NCI-H2171 (cell line): ENCODE measurements at regions not wholly inside any gene's neighbourhood (a gene's known extent, or its start where the extent isn't known, plus 50 kb on each side); places are given as distances from the start of the nearest gene placed in this dataset.

ENCODE experiments used
- DNase-seq: peaks from one replicate; lab custom pipeline; 2025; lab: John Stamatoyannopoulos, UW

- no peak for DNase-seq
These were observed 764.2 kb upstream of the ZNF608 start for GRCh38 chr5:125510651-125511050.

- DNase-seq: no peak
These were observed 771.6 kb upstream of the ZNF608 start for GRCh38 chr5:125517973-125518550.

- DNase-seq: no peak
These were observed 774.9 kb upstream of the ZNF608 start for GRCh38 chr5:125521289-125521688.

- no peak for DNase-seq
These were observed 778.9 kb upstream of the ZNF608 start for GRCh38 chr5:125525356-125525755.

- DNase-seq: no peak
These were observed 780.5 kb upstream of the ZNF608 start for GRCh38 chr5:125526966-125527365.

GRCh38 chr5:125528881-125529280 lies 782.4 kb upstream of the ZNF608 start:
- no peak for DNase-seq

GRCh38 chr5:125530833-125531615 lies 784.6 kb upstream of the ZNF608 start:
- no peak for DNase-seq

GRCh38 chr5:125536095-125536494 lies 789.7 kb upstream of the ZNF608 start:
- no peak for DNase-seq

- no peak for DNase-seq
These were observed 790.1 kb upstream of the ZNF608 start for GRCh38 chr5:125536582-125536981.

- no peak for DNase-seq
These were observed 791.2 kb upstream of the ZNF608 start for GRCh38 chr5:125537661-125538060.

- DNase-seq: no peak
These were observed 792.0 kb upstream of the ZNF608 start for GRCh38 chr5:125538469-125538868.

- DNase-seq: no peak
These were observed 794.6 kb upstream of the ZNF608 start for GRCh38 chr5:125541085-125541484.

GRCh38 chr5:125549322-125549911 lies 803.0 kb upstream of the ZNF608 start:
- no peak for DNase-seq

GRCh38 chr5:125550274-125550673 lies 803.8 kb upstream of the ZNF608 start:
- no peak for DNase-seq

GRCh38 chr5:125551246-125551645 lies 804.8 kb upstream of the ZNF608 start:
- no peak for DNase-seq

- no peak for DNase-seq
These were observed 805.4 kb upstream of the ZNF608 start for GRCh38 chr5:125551797-125552196.

- DNase-seq: no peak
These were observed 806.0 kb upstream of the ZNF608 start for GRCh38 chr5:125552486-125552885.

- no peak for DNase-seq
These were observed 807.9 kb upstream of the ZNF608 start for GRCh38 chr5:125554355-125554754.

GRCh38 chr5:125555591-125555990 lies 809.2 kb upstream of the ZNF608 start:
- no peak for DNase-seq

GRCh38 chr5:125558016-125558415 lies 811.6 kb upstream of the ZNF608 start:
- no peak for DNase-seq

GRCh38 chr5:125558466-125558865 lies 812.0 kb upstream of the ZNF608 start:
- no peak for DNase-seq

- no peak for DNase-seq
These were observed 812.9 kb upstream of the ZNF608 start for GRCh38 chr5:125559296-125559695.

- no peak for DNase-seq
These were observed 814.2 kb upstream of the ZNF608 start for GRCh38 chr5:125560476-125561225.
